ENCODE measurements at regions not wholly inside any gene's neighbourhood (a gene's known extent, or its start where the extent isn't known, plus 50 kb on each side); places are given as distances from the start of the nearest gene placed in this dataset.

GRCh38 chrX:122641826-122642225 is 542.3 kb upstream of the GRIA3 start:
- TF ChIP-seq, protein P1, sequence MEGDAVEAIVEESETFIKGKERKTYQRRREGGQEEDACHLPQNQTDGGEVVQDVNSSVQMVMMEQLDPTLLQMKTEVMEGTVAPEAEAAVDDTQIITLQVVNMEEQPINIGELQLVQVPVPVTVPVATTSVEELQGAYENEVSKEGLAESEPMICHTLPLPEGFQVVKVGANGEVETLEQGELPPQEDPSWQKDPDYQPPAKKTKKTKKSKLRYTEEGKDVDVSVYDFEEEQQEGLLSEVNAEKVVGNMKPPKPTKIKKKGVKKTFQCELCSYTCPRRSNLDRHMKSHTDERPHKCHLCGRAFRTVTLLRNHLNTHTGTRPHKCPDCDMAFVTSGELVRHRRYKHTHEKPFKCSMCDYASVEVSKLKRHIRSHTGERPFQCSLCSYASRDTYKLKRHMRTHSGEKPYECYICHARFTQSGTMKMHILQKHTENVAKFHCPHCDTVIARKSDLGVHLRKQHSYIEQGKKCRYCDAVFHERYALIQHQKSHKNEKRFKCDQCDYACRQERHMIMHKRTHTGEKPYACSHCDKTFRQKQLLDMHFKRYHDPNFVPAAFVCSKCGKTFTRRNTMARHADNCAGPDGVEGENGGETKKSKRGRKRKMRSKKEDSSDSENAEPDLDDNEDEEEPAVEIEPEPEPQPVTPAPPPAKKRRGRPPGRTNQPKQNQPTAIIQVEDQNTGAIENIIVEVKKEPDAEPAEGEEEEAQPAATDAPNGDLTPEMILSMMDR (IDR thresholded peaks at IDR 0.05), result no peak
- TF ChIP-seq EP300 (IDR thresholded peaks at IDR 0.05) (no peak), POLR2A (IDR thresholded peaks at IDR 0.05) (no peak)
